Inferior parietal cortex (tissue), 1 donor: ENCODE measurements at regions not wholly inside any gene's neighbourhood (a gene's known extent, or its start where the extent isn't known, plus 50 kb on each side); places are given as distances from the start of the nearest gene placed in this dataset.

Experiments
- DNase-seq: peaks from one replicate; pipeline ENCODE4 v3.0.0-alpha.2; 2016; ENCODE audit errors: extremely low spot score

DNA sequence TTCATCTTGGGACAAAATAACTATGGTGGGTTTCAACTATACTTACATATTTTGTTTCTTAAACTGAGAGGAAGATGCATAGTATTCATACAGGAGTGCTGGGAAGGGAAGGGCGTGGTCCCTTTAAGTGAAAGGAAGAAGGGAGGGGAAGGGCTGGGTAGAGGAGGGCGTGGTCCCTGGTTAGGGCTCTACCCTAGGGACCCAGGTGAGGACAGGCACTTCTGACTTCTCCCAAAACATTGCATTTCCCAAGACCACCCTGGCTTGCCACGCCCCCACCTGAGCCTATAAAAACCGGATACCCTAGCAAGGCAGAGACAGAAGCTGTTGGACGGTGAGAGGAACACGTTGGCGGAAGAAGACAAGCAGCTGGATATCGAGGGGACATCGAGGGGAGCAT, 157.6 kb upstream of the PLXNA4 start:
- no peak for DNase-seq

DNA sequence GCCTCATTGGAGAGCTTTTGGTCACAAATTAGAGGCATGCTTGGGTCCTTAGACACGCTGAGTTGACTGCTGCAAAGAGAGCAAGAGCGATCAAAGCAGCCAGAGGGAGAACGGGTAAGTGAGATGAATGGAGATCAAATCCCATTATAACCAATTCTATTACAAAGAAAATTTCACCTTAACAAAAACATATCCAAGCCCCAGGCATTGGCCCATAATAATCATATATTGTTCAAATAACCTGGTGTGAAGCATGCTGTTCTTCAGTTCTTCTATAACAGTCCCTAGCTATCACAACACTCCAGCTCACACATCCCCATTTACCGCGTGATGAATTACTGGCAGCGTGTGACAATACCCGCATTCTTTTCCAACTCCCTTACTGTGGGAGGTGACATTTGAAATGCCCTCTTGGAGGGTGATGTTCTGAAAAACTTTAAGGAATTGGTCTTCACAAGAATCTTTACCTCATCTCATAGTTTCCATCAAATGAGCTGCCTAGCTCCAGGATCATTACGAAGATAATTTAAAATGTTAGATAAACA, 156.1 kb upstream of the PLXNA4 start:
- no peak for DNase-seq

DNA sequence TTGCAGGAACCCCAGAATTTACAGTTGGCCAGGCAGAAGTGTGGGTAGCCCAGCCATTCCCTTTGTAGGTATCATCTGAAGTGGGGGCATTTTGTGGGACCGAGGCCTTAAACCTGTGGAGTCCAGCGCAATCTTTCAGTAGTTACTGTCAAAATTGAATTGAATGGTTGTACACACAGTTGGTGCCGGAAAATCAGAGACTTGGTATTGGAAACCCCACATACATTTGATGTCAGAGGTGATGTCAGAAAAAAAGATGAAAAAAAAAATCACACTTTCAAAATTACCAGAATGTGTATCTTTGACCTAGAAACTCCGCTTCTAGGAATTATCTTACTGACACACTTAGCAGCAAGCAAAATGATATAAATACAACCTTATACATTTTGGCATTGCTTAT, 153.8 kb upstream of the PLXNA4 start:
- DNase-seq, result no peak

DNA sequence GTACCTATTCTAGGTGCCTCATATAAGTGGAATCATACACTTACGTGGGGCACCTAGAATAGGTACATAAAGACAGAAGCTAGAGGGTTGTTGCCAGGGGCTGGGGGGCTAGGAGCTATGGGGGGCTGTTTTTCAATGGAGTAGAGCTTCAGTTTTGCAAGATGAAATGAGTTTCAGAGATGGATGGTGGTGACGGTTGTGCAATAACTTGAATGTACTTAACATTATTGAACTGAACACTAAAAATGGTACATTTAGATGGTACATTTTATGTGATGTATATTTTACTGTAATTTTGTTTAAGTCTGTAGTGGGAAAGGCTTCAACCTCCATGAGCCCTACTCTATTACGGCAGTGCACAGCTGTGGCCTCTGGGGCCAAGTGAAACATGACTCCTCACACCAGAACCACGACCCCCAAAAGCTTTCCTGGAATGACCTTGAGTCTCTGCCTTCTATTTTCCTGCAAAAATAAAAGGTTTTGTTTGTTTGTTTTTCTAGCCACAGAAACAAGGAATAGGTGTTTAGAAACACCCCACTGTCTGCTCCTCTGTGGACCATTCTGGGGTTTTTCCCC, 147.3 kb upstream of the PLXNA4 start:
- no peak for DNase-seq

DNA sequence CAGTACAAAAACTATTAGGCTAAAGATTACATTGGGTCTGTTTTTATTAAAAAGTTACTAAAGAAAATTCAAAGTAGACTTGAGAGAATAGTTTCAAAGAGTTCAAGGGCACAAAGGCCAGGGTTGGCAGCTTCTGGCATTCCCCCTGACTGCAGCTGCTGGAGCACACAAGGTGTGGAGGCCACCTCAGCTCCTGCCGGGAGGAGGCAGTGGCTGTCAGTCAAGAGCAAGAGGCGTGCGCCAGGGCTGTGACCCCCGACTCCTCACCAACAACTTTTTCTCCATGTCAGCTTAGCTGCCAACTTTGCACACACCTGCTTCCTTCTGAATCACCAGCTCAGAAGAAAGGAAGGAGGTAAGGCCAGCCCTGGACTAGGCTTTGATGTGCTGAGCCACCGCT, 144.6 kb upstream of the PLXNA4 start:
- no peak for DNase-seq

DNA sequence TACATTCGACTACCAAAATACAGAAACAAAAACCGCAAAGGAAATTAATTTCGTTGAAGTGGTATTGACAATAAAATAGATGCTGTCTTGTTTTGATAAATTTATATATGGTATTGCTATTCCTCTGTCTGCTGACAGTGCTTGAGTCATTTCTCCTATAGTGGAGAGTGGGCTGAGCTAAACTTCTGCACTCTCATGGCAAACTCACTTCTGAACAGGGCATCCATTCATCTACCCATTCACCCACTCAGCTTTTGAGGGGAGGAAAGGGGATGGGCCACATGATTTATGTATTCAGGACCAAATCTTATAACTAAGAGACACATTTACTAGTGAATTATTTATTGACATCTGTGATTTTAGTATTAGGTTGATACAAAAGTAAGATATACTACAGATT, 137.6 kb upstream of the PLXNA4 start:
- no peak for DNase-seq

DNA sequence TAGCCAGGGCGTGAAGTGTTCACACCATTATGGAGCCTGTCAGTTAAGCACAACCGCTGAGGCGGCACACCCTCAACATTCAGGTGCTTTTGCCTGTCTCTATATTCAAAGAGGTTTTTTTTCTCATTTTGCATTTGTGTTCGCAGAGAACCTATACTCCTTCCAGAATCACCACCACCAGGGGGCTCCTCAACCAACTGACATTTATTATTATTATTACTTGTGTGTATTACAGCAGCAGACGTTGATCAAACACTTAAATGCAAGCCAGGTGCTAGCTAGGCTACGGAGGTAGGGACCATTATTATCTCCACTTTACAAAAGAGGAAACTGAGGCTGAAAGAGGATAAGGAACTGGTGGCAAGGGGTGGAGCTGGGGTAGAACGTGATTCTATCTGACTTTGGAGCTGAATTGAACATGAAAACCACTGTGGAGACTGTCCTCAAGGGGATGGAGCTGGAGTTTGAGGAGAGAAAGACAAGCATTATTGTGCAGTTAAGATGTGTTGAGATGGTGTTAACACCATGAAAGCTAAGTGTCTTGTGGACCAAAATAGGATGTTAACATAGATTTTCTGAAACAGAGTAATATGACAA, 133.8 kb upstream of the PLXNA4 start:
- DNase-seq, result no peak

DNA sequence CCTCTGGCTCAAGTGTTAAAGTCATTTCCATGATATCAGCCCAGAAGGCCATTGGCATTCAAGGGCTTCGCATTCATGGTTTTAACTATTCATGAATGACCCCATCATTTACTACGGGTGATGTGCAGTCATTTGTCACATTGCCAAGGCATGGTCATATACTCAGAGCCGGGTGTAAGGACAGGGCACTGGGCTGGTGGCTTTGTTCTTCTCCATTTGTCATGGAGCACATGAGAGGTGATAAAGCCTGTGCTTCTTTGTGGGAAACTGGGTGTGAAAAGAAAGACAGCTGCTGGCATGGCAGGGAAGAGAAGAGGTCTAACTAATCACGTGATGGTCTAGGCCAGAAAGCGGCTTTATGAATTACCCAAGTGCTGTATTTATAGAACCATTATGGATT, 132.2 kb upstream of the PLXNA4 start:
- DNase-seq, result no peak

DNA sequence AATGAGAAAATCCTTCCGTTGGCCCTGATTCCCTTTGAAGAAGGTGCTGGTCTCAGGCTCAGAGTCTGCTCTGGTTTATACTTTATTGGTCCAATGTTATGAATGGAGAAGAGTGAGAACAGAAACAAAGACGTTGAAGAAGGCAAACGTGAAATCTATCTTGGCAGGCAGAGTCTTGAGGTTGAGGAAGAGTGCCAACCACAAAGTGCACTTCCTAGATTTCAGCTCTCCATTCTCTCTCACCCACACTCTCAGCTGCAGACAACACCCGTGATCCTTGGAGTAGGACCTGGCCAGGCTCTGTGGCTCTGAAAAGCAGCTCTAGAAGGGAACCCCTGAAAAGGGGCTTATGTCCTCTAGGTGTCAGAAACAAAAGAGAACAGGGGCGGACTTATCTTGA, 128.9 kb upstream of the PLXNA4 start:
- peak; percentile 4 for DNase-seq

DNA sequence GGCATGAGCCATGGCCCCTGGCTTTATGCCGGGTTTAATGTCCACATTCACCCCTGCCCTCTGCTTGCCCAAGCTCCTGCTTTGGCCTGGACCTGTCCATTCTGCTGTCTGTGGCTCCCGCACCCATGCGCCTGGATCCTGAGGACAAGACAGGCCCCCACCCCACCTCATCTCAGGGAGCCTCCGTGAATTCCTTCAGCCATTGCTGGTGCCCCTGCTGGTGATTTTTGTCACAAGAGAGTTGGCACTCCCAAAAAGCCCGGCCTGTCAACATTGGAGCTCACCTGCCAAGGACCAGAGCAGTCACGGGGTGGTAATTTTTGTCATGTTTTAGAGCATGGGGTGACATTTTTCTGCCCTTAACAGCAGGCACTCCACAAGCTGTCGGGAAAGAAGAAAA, 127.5 kb upstream of the PLXNA4 start:
- DNase-seq, result no peak

DNA sequence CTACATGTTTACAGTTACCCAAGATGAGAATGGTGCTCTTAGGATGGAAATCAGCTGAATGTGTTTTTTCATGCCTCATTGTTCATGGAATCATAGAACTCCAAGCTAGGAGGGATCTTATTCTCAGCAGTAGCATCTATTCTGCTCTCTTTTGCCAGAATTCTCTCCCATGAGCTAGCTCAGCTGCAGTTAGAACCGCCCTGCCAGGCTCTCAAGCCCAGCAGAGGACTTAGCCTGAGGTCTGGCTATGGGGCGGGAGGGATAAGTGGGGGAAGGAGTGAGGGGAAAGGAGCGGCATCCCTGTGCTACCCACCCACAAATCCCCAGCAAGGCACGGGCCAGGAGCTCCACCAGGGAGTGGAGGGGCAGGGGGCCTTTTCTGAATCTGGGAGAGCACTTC, 120.7 kb upstream of the PLXNA4 start:
- DNase-seq, result no peak

DNA sequence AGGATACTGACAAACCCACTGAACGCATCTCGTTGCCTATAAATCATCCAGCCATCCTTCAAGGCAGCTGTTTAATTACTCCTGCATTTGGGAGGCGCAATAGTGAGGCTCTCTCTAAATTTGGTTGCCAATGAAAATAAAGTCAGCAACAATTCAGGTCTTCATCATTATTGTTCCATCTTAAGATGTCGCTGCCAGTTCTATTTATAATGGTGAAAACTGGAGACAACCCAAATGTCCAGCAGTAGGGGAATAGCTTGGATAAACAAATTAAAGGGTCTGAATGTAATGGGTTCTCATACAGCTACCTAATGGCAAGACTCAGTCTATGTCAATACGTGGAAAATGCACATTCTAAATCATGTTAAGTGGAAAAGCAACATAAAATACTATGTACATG, 120.1 kb upstream of the PLXNA4 start:
- no peak for DNase-seq

DNA sequence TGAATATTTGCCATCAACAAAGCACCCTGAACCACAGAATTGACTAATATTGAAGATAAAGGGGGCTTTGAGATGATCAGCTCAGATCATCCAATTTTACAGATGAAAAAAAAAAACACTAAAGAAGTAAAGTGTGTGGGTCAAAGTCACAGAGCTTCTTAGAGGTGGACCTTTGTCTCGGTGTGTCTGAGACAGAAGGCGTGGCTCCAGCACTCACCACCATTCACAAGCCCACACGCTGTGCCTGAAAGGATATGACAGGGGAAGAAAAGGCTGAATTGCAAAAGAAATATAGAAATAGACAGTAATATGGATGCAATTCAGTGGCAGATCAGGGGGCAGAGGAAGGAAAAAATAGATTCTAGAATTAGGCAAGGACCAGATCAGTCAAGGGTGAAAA, 114.9 kb upstream of the PLXNA4 start:
- DNase-seq, result no peak

DNA sequence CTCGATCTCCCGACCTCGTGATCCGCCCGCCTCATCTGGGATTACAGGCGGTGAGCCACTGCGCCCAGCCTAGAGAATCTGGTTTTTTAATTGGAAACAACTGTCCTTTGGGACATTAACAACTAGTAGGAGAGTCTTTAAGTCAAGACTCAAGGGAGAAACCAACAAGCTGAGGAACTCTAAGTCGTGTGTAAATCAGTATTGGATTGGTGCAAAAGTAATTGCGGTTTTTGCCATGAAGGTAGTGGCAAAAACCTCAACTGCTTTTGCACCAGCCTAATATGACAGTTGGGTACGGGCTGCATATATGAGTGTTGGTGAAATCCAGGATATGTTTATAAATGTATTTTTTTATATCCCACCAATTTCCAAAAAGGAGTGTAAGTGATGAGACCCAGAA, 113.9 kb upstream of the PLXNA4 start:
- no peak for DNase-seq

DNA sequence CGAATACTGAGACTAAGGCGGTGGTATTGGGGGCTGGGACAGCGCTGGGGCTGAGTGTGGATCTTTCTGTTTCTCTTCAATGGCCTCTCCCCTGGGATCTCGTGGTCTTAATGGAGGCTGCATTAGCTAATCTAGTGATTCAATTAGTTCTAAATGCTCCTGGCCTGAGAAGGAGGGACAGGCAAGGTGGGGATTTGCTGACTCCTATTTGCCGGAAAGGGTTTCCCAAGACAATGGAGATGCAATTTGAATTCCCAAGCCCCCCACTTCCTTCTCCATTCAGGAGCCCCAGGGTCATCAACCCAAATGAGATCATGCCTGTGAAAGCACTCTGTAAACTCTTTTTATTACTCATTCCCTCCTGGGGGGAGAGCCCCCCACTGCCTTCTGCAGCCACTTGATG, 111.7 kb upstream of the PLXNA4 start:
- DNase-seq, result no peak

DNA sequence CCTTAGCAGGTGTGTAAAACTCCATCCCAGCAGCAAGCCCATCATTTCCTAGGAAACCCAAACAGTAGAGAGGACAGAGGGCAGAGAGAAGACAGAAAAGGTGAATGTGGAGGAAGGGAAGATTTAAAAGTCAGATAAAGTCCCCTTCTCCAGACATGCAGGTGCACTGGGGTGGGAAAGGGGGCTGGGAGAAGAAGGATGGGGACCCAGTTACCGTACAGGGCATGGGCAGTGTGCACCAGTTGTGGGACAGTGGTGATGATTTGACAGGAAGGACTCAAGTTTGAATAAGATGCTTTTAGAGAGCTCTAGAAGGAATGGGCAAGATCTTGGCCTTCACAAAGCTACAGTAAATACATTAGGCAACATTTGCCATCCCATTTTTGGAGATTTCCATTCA, 110.7 kb upstream of the PLXNA4 start:
- no peak for DNase-seq

DNA sequence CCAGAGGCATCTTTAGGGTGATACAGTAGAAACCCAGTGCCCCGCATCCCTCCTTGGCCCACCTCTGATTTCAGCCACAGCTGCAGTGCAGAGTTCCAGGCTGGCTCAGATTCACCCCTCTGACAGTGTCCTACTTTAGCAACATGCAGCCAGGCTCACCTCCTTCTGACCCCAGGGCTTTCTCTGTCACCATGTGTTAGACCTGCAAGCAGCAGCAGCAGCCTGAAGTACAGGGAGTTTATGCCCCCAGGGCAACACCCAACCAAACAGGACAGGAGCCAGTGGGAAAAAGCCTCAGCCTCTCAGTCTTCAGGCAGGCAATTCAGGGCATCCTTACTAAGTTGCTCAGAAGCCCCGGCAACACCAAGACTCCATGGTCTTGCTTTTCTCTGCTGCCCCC, 109.0 kb upstream of the PLXNA4 start:
- no peak for DNase-seq

DNA sequence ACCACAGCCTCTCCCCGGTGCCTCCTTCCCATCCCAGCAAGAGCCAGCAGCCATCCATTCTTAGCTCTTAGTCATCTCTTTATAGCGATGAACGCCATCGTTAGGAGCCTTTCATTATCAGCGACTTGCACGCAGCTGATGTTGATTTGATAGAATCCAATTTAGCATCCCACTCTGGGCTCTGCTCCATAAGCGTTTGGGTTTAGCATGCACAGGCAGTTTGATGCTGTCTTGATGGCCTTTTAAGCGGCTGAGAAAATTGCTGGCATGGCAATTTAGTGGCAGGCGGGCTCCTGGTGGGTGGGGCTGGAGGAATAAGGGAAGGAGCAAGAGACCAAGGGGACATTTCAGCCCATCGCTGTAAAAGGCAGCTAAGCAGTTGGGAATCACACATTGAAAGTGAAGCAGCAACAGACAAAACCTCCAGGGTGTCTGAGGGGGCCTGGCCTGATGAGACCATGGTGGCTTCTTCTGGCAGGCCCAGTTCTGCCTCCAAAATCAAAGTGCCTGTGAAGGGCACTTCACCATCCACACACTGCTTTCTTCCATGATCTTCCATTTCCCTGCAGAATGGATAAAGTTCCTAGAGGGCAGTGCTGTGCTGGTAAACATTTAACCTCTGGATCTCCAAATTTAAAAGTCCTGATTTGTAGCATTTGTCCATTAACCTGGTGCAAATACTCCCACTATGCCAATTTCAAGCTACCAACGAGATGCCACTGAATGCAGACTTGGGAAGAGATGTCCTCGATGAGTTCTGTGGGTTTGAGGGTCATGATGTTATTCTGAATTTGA, 107.8 kb upstream of the PLXNA4 start:
- no peak for DNase-seq

DNA sequence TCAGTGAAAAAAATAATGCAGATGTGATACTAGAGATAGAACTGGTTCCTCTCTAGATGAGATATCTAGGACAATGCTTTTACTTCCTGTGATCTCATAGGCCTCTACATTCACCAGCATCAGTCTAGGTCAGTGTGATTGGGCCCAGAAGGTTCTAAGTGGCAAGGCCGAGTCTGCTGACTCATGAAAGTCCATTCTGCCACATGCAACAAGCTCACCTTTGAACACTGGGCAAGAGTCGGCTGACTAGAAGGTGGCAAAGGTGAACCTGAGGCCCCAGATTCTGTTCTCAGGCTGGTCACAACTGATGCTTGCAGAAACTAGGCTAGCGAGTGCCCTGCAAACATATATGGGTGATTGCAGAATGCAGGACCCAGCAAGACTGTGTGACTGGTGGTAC, 105.7 kb upstream of the PLXNA4 start:
- DNase-seq, result no peak

DNA sequence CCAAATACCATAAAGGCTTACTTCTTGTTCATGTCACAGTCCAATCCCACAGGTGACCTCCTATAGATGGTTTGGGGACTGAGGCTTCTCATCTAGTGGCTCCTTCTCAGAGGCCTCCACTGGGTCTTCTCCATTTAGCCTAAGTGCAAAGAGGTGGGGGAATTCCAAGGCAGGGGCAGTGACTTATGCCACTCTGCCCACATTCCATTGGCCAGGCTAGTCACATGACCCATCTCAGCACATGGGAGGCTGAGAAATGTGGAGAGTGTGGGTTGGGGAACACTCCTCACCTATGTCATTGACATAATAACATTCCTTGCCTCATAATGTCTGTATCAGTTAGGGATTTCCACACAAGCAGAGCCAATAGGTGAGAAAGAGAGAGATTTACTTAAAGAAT, 104.3 kb upstream of the PLXNA4 start:
- no peak for DNase-seq

DNA sequence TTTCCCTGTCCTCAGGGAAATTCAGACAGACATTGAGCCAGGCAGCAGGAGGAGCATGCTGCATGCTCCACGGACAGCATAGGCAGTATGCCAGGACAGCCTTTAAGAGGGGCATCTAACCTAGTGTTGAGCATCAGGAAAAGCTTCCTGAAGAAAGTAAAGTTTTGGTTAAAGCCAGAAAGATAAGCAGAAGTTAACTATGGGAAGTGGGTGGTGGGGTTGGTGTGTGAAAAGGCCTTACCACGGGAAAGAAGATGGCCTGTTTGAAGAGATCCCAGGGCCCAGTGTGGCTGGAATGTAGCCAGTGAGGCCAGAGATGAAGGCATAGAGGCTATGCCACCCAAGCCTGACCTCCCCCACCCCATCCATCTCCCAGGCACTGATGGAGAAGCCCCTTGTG, 102.4 kb upstream of the PLXNA4 start:
- no peak for DNase-seq

DNA sequence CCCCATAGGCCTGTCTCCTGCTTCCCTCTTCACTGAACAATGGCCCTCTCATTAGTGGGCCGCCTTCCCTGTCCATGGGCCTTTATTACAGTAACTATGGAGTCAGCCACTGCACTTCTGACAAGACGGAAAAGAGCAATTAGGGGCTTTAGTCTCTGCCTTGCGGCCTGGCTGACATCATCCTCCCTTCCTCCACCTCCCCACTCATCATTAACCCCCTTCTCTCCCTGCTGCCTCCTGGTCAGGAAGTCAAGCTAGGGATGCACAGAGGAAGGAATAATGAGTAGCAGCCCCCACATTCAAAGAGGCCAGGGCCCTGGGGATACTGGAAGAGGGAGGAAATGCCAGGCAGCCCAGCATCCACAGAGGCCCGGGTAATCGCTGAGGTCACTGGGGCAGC, 101.6 kb upstream of the PLXNA4 start:
- DNase-seq, result no peak
